ENCODE measurements at regions not wholly inside any gene's neighbourhood (a gene's known extent, or its start where the extent isn't known, plus 50 kb on each side); places are given as distances from the start of the nearest gene placed in this dataset.

DNA sequence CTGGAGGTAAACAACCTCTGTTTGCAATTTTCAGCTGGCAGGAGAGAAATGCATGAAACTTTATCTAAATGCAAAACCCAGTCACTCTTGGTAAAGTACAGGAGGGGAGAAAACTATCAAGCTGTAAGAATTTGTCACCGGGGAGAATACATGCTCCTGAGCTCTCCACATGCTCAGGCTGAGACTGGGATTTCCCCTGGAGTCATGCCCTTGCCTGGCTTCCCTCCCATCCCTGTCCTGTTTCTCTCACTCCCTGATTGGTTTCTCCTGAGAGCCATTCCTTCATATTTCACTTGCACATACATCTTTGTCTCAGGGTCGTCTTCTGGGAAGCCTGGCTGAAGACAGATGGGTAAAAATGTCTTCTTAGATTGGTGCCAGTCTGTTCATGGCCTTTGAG, 52.9 kb upstream of the SPATS2L start:
- TF ChIP-seq, protein P1, sequence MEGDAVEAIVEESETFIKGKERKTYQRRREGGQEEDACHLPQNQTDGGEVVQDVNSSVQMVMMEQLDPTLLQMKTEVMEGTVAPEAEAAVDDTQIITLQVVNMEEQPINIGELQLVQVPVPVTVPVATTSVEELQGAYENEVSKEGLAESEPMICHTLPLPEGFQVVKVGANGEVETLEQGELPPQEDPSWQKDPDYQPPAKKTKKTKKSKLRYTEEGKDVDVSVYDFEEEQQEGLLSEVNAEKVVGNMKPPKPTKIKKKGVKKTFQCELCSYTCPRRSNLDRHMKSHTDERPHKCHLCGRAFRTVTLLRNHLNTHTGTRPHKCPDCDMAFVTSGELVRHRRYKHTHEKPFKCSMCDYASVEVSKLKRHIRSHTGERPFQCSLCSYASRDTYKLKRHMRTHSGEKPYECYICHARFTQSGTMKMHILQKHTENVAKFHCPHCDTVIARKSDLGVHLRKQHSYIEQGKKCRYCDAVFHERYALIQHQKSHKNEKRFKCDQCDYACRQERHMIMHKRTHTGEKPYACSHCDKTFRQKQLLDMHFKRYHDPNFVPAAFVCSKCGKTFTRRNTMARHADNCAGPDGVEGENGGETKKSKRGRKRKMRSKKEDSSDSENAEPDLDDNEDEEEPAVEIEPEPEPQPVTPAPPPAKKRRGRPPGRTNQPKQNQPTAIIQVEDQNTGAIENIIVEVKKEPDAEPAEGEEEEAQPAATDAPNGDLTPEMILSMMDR (IDR thresholded peaks at IDR 0.05), result no peak
- TF ChIP-seq ZFX (IDR thresholded peaks at IDR 0.05; ENCODE audit: borderline replicate concordance), result no peak
